ENCODE measurements at regions not wholly inside any gene's neighbourhood (a gene's known extent, or its start where the extent isn't known, plus 50 kb on each side); places are given as distances from the start of the nearest gene placed in this dataset.

DNA sequence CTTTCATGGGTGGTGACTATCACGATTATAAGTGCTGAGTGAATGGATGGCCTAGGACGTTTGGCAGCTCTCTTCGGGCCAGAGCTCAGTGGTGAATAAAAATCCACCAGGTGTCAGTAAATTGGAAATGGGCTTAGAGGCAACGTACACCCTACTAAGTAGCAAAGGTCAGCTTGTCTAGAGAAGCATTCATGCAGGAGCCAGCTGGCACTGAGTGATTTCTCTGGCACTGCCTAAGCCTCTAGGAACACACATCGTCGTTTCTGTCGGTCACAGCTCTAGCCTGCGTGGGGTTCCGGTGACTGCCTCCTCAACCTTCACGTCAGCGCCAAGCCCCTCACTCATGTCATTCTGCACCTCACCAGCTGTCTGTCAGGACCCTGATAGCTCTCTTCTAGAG, 192.4 kb upstream of the NTM start:
- H3K4me1 ChIP-seq (ENCODE audit: control insufficient read depth in 5 of 5, insufficient read depth in 5 of 5, low read length in 5 of 5), result no peaks in the 10 kb centered on the region
- peaks cover 0 to 3% (median 0%) of the 10 kb centered on the region in 5 donors for H3K9me3 ChIP-seq (ENCODE audit: control insufficient read depth in 5 of 5, low read length in 5 of 5)
- no peak overlapping the region for H3K9ac ChIP-seq (ENCODE audit: low read length in 5 of 5)
- H3K4me3 ChIP-seq (ENCODE audit: low read depth in 1 of 5, low read length in 5 of 5), result no peak overlapping the region
- no peaks in the 10 kb centered on the region for H3K36me3 ChIP-seq (ENCODE audit: control insufficient read depth in 5 of 5, insufficient read depth in 5 of 5, low read length in 5 of 5)
- no peak overlapping the region for H3K27ac ChIP-seq (ENCODE audit: low read depth, low read length)
- peaks cover 0 to 4% (median 0%) of the 10 kb centered on the region in 5 donors for H3K27me3 ChIP-seq (ENCODE audit: control insufficient read depth in 5 of 5, insufficient read depth in 4 of 5, low read length in 5 of 5)

DNA sequence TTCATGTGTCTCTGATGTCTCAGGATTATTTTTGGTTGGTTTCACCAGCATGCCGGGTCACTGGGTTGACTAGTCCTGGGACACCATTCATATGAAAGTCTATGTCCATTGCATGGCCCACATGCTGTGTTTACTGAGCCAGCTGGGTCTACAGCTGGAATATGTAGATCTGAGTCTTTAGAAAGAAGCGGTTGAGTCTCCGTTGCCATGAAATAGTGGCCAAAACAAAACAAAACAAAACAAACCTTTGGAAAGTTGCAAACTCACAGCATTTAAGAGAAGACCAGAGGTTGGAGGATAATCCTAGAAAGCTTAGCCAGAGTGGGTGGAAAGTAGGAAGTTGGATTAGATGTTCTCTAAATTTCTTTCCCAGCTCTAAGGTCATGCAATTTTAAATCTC, 191.8 kb upstream of the NTM start:
- Histone ChIP-seq H3K9me3 (ENCODE audit: control insufficient read depth in 5 of 5, low read length in 5 of 5) (peaks cover 0 to 3% (median 0%) of the 10 kb centered on the region in 5 donors), H3K4me3 (ENCODE audit: low read depth in 1 of 5, low read length in 5 of 5) (no peak overlapping the region), H3K27ac (ENCODE audit: low read depth, low read length) (no peak overlapping the region), H3K9ac (ENCODE audit: low read length in 5 of 5) (no peak overlapping the region), H3K4me1 (ENCODE audit: control insufficient read depth in 5 of 5, insufficient read depth in 5 of 5, low read length in 5 of 5) (no peaks in the 10 kb centered on the region), H3K27me3 (ENCODE audit: control insufficient read depth in 5 of 5, insufficient read depth in 4 of 5, low read length in 5 of 5) (peaks cover 0 to 4% (median 0%) of the 10 kb centered on the region in 5 donors), H3K36me3 (ENCODE audit: control insufficient read depth in 5 of 5, insufficient read depth in 5 of 5, low read length in 5 of 5) (no peaks in the 10 kb centered on the region)

DNA sequence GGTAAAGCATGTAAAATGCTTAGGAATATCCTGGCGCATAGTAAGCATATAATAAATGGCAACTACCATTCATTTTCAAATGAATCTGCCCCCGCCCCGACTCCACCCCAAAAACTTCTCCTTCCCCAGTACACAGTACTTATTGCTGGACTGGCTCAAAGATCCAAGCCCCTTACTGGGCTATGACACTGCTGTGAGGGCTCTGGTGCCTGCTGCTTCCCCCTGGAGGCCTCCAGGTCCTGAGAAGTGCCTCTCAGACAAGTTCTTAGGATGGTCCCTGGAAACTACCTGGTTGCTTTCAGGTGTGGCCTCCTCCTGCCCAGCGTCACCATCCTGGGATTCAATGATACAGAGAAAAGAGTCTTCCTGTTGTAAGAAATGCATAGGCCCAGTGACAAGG, 190.6 kb upstream of the NTM start:
- H3K4me1 ChIP-seq (ENCODE audit: control insufficient read depth in 5 of 5, insufficient read depth in 5 of 5, low read length in 5 of 5), result no peaks in the 10 kb centered on the region
- no peaks in the 10 kb centered on the region for H3K36me3 ChIP-seq (ENCODE audit: control insufficient read depth in 5 of 5, insufficient read depth in 5 of 5, low read length in 5 of 5)
- H3K27me3 ChIP-seq (ENCODE audit: control insufficient read depth in 5 of 5, insufficient read depth in 4 of 5, low read length in 5 of 5), result peaks cover 0 to 4% (median 0%) of the 10 kb centered on the region in 5 donors
- H3K27ac ChIP-seq (ENCODE audit: low read depth, low read length), result no peak overlapping the region
- no peak overlapping the region for H3K4me3 ChIP-seq (ENCODE audit: low read depth in 1 of 5, low read length in 5 of 5)
- H3K9ac ChIP-seq (ENCODE audit: low read length in 5 of 5), result no peak overlapping the region
- H3K9me3 ChIP-seq (ENCODE audit: control insufficient read depth in 5 of 5, low read length in 5 of 5), result peaks cover 0 to 1% (median 0%) of the 10 kb centered on the region in 5 donors

DNA sequence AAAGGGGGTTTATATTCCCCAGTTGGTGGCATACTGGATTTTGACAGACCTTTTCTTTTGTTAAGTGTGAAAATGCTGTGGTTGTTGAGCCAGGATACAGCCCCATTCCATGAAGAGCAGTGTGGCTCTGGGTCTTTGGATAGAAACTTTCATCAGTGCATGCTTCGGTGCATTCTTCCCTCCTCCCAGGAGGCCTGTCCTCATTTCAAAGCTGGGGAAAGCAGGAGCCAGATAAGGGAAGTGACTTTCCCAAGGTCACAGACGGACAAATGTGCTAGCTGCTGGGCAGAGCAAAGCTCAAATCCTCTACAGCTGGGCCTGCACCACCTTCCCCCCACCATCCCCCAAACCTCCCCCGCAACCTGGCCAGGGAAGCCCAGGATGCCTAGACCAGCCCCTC, 184.5 kb upstream of the NTM start:
- H3K9ac ChIP-seq (ENCODE audit: low read length in 5 of 5), result no peak overlapping the region
- H3K4me3 ChIP-seq (ENCODE audit: low read depth in 1 of 5, low read length in 5 of 5), result no peak overlapping the region
- H3K36me3 ChIP-seq (ENCODE audit: control insufficient read depth in 5 of 5, insufficient read depth in 5 of 5, low read length in 5 of 5), result no peaks in the 10 kb centered on the region
- no peaks in the 10 kb centered on the region for H3K9me3 ChIP-seq (ENCODE audit: control insufficient read depth in 5 of 5, low read length in 5 of 5)
- H3K27ac ChIP-seq (ENCODE audit: low read depth, low read length), result no peak overlapping the region
- H3K4me1 ChIP-seq (ENCODE audit: control insufficient read depth in 5 of 5, insufficient read depth in 5 of 5, low read length in 5 of 5), result peaks cover 0 to 4% (median 0%) of the 10 kb centered on the region in 5 donors
- peaks cover 3 to 13% (median 4%) of the 10 kb centered on the region in 5 donors for H3K27me3 ChIP-seq (ENCODE audit: control insufficient read depth in 5 of 5, insufficient read depth in 4 of 5, low read length in 5 of 5)

DNA sequence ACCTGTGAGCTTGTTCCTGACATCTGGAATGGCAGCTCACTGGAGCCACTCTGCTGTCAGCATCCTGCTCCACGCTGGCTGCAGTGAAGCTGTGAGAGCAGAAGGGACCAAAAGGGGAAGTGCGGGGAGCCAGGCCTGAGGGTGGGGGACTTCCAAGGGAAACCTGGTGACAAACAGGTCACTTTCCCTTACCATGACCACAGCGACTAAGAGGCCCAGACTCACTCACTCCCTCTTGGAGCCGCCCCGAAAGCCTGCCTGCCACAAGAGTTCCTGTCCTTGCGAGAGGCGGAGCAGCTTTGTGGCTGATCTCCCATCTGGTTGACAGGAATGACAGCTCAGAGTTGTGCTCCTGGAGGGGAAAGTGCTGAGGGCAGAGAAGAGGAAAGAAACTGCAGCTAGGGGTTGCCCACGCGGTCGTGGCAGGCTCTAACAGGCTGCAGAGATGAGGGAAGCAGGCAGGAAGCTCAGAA, 183.8 kb upstream of the NTM start:
- Histone ChIP-seq H3K9me3 (ENCODE audit: control insufficient read depth in 5 of 5, low read length in 5 of 5) (no peaks in the 10 kb centered on the region), H3K36me3 (ENCODE audit: control insufficient read depth in 5 of 5, insufficient read depth in 5 of 5, low read length in 5 of 5) (no peaks in the 10 kb centered on the region), H3K27me3 (ENCODE audit: control insufficient read depth in 5 of 5, insufficient read depth in 4 of 5, low read length in 5 of 5) (peaks cover under 1 to 17% (median 4%) of the 10 kb centered on the region in 5 donors), H3K27ac (ENCODE audit: low read depth, low read length) (no peak overlapping the region), H3K9ac (ENCODE audit: low read length in 5 of 5) (no peak overlapping the region), H3K4me1 (ENCODE audit: control insufficient read depth in 5 of 5, insufficient read depth in 5 of 5, low read length in 5 of 5) (peaks cover 0 to 4% (median 0%) of the 10 kb centered on the region in 5 donors), H3K4me3 (ENCODE audit: low read depth in 1 of 5, low read length in 5 of 5) (no peak overlapping the region)

DNA sequence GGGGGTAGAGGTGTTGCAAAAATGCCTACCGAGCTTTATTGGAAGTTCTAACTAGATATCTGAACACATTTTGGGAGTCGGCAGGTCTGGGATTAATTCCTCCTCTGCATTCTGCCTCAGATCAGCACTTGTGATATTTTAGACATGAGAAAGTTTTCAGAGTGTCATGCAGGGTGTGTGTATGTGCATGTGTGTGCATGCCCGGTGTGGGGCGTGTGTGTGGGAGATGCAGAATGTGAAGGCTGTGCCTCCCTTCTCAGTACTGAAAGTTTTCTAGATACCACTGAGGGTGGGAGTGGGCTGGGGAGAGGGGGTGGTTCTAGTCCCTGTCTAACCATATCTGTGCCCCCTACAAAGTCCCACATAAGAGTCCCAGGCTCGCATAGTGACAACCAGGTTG, 180.0 kb upstream of the NTM start:
- Histone ChIP-seq H3K36me3 (ENCODE audit: control insufficient read depth in 5 of 5, insufficient read depth in 5 of 5, low read length in 5 of 5) (no peaks in the 10 kb centered on the region), H3K9ac (ENCODE audit: low read length in 5 of 5) (no peak overlapping the region), H3K4me3 (ENCODE audit: low read depth in 1 of 5, low read length in 5 of 5) (no peak overlapping the region), H3K4me1 (ENCODE audit: control insufficient read depth in 5 of 5, insufficient read depth in 5 of 5, low read length in 5 of 5) (peaks cover 0 to 4% (median under 1%) of the 10 kb centered on the region in 5 donors), H3K27ac (ENCODE audit: low read depth, low read length) (no peak overlapping the region), H3K9me3 (ENCODE audit: control insufficient read depth in 5 of 5, low read length in 5 of 5) (no peaks in the 10 kb centered on the region), H3K27me3 (ENCODE audit: control insufficient read depth in 5 of 5, insufficient read depth in 4 of 5, low read length in 5 of 5) (peaks cover 6 to 34% (median 14%) of the 10 kb centered on the region in 5 donors)

DNA sequence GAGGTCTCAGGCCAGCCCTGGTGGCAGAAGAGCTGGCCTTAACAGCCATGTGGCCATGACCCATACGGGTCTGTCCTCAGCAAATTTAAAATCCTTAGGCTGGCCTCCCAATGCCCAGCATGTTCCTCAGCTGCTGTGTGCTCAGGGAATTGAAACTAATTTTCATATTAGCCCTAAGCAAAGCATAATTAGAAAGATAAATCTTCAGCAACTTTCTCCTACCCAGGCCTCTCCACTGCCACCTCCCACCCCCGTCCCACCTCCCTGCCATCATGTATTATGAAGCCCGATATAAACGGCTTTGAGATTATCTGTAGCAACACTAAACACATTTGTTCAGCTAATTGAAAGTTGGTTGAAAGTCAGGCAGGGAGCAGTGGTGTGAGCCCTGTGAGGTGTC, 178.8 kb upstream of the NTM start:
- H3K4me3 ChIP-seq (ENCODE audit: low read depth in 1 of 5, low read length in 5 of 5), result no peak overlapping the region
- no peaks in the 10 kb centered on the region for H3K36me3 ChIP-seq (ENCODE audit: control insufficient read depth in 5 of 5, insufficient read depth in 5 of 5, low read length in 5 of 5)
- no peaks in the 10 kb centered on the region for H3K9me3 ChIP-seq (ENCODE audit: control insufficient read depth in 5 of 5, low read length in 5 of 5)
- peaks cover 2 to 12% (median 10%) of the 10 kb centered on the region in 5 donors for H3K4me1 ChIP-seq (ENCODE audit: control insufficient read depth in 5 of 5, insufficient read depth in 5 of 5, low read length in 5 of 5)
- H3K9ac ChIP-seq (ENCODE audit: low read length in 5 of 5), result no peak overlapping the region
- H3K27me3 ChIP-seq (ENCODE audit: control insufficient read depth in 5 of 5, insufficient read depth in 4 of 5, low read length in 5 of 5), result peaks cover 6 to 34% (median 13%) of the 10 kb centered on the region in 5 donors
- H3K27ac ChIP-seq (ENCODE audit: low read depth, low read length), result no peak overlapping the region

DNA sequence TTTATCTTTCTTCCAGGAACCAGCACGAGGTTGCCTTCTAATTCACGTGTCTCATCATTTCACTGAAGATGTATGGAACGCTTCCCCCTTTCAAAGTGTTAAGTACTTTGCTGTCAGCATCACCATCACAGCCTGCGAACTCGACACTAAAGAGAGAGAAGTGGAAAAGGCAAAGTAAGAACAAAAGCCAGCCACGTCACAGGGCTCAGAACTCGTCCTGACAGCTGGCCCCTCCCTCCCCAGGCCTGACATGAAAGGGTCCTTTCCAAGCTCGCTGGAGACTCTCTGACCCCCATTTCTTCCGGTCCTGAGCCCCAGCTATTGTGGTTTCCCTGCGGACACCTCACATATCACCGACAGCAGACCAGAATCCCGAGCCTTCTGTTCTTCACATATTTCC, 177.8 kb upstream of the NTM start:
- no peaks in the 10 kb centered on the region for H3K9me3 ChIP-seq (ENCODE audit: control insufficient read depth in 5 of 5, low read length in 5 of 5)
- H3K36me3 ChIP-seq (ENCODE audit: control insufficient read depth in 5 of 5, insufficient read depth in 5 of 5, low read length in 5 of 5), result no peaks in the 10 kb centered on the region
- H3K9ac ChIP-seq (ENCODE audit: low read length in 5 of 5), result no peak overlapping the region
- peaks cover 2 to 10% (median 9%) of the 10 kb centered on the region in 5 donors for H3K4me1 ChIP-seq (ENCODE audit: control insufficient read depth in 5 of 5, insufficient read depth in 5 of 5, low read length in 5 of 5)
- H3K27ac ChIP-seq (ENCODE audit: low read depth, low read length), result no peak overlapping the region
- peaks cover 8 to 31% (median 10%) of the 10 kb centered on the region in 5 donors for H3K27me3 ChIP-seq (ENCODE audit: control insufficient read depth in 5 of 5, insufficient read depth in 4 of 5, low read length in 5 of 5)
- no peak overlapping the region for H3K4me3 ChIP-seq (ENCODE audit: low read depth in 1 of 5, low read length in 5 of 5)

DNA sequence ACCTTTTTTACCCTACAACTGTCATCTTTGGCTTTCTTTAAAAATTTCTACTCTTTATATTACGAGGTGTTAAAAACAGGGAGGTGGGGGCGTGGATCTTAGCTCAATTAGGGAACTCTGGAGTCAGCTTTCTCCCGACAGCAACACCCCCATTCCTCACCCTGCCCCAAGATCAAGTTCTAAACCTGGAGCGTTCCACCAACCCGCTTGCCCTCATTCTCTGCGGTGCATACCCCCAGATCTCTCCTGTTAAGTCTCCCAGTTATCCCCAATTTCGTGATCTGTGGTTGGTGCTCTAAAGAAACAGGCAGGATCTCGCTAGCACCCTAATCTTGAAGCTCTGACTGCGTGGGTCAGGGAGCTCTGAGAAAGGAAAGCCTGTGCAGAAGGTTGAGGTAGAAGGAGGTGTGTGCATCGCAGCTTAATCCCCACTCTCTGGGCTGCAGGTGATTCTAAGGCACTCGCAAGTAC, 177.3 kb upstream of the NTM start:
- Histone ChIP-seq H3K4me3 (ENCODE audit: low read depth in 1 of 5, low read length in 5 of 5) (no peak overlapping the region), H3K9me3 (ENCODE audit: control insufficient read depth in 5 of 5, low read length in 5 of 5) (no peaks in the 10 kb centered on the region), H3K36me3 (ENCODE audit: control insufficient read depth in 5 of 5, insufficient read depth in 5 of 5, low read length in 5 of 5) (no peaks in the 10 kb centered on the region), H3K9ac (ENCODE audit: low read length in 5 of 5) (no peak overlapping the region), H3K4me1 (ENCODE audit: control insufficient read depth in 5 of 5, insufficient read depth in 5 of 5, low read length in 5 of 5) (peaks cover 2 to 10% (median 9%) of the 10 kb centered on the region in 5 donors), H3K27me3 (ENCODE audit: control insufficient read depth in 5 of 5, insufficient read depth in 4 of 5, low read length in 5 of 5) (peaks cover 9 to 35% (median 12%) of the 10 kb centered on the region in 5 donors), H3K27ac (ENCODE audit: low read depth, low read length) (no peak overlapping the region)

DNA sequence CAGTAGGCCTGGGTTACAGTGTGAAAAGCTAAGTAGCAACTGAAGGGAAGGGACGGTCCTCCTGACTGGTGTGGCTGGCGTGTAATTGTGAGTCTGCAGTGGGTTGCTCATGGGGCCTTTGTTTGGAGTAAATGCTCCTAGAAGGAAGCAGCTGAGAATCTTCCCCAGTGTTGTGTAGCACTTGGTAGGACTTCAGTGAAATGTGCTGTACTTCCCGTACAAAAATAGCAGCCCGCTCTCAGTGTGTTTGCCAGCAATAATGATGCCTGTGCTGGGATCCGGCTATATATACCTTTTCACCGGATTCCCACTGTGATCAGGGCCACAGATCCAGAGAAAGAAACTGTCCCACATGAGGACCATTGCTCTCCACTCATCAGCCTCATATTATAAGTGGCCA, 175.7 kb upstream of the NTM start:
- no peaks in the 10 kb centered on the region for H3K9me3 ChIP-seq (ENCODE audit: control insufficient read depth in 5 of 5, low read length in 5 of 5)
- H3K27ac ChIP-seq (ENCODE audit: low read depth, low read length), result no peak overlapping the region
- H3K27me3 ChIP-seq (ENCODE audit: control insufficient read depth in 5 of 5, insufficient read depth in 4 of 5, low read length in 5 of 5), result peaks cover 10 to 50% (median 23%) of the 10 kb centered on the region in 5 donors
- no peak overlapping the region for H3K4me3 ChIP-seq (ENCODE audit: low read depth in 1 of 5, low read length in 5 of 5)
- no peaks in the 10 kb centered on the region for H3K36me3 ChIP-seq (ENCODE audit: control insufficient read depth in 5 of 5, insufficient read depth in 5 of 5, low read length in 5 of 5)
- peaks cover 2 to 10% (median 9%) of the 10 kb centered on the region in 5 donors for H3K4me1 ChIP-seq (ENCODE audit: control insufficient read depth in 5 of 5, insufficient read depth in 5 of 5, low read length in 5 of 5)
- H3K9ac ChIP-seq (ENCODE audit: low read length in 5 of 5), result no peak overlapping the region

All from subcutaneous abdominal adipose tissue (tissue), 5 donors.